A549 (cell line): ENCODE measurements at regions not wholly inside any gene's neighbourhood (a gene's known extent, or its start where the extent isn't known, plus 50 kb on each side); places are given as distances from the start of the nearest gene placed in this dataset.

Source experiments
- ATAC-seq, 2 experiments: fragments of 200-7000 bp in 1 of 2; fragments of >200 bp in 1 of 2; cut with Nextera tagmentation in 1 of 2; cut with Tn5 transposase in 1 of 2; 3 replicates each; pipeline versions ENCODE4 v1.8.0 to v1.9.1; 2018 to 2020; ENCODE audit warnings: mild to moderate bottlenecking in 1 of 2, moderate library complexity in 1 of 2
- CTCF ChIA-PET: fragments of 300-600 bp; sonication (Branson Sonifier 250); formaldehyde crosslinking; extraction: SDS; loops from one replicate; lab custom pipeline; 2021; ENCODE audit warnings: antibody characterized with exemption, inconsistent platforms; lab: Yijun Ruan, JAX
- POLR2A ChIA-PET: fragments of 350-600 bp; formaldehyde crosslinking; extraction: SDS; loops from one replicate; lab custom pipeline; 2021; ENCODE audit warnings: antibody characterized with exemption, inconsistent platforms; lab: Yijun Ruan, JAX
- DNase-seq, 2 experiments: peaks; one replicate each; pipeline versions ENCODE4 v3.0.0 to v3.0.0-alpha.2; 2011 to 2016; ENCODE audit warnings: low read depth in 1 of 2, low spot score in 1 of 2
- FAIRE-seq: peaks from 2 replicates; lab custom pipeline; 2011; peaks lifted over from hg19 to GRCh38; lab: Jason Lieb, UNC
- H3K27ac ChIP-seq, 2 experiments: fragments of >200 bp; sonication (Bioruptor Twin); formaldehyde crosslinking; 3 replicates each; pipeline ENCODE4 v1.5.1; 2016 to 2017
- H3K4me1 ChIP-seq: fragments of >200 bp; sonication (Bioruptor Twin); formaldehyde crosslinking; 3 replicates; pipeline ENCODE4 v1.6.1; 2016
- H3K4me2 ChIP-seq: fragments of >200 bp; sonication (Bioruptor Twin); formaldehyde crosslinking; 3 replicates; pipeline ENCODE4 v1.6.1; 2016
- H3K4me3 ChIP-seq: fragments of >200 bp; sonication (Bioruptor Twin); formaldehyde crosslinking; 3 replicates; pipeline ENCODE4 v1.5.1; 2016
- H3K9me3 ChIP-seq: fragments of >200 bp; sonication (Bioruptor Twin); formaldehyde crosslinking; 3 replicates; pipeline ENCODE4 v1.6.1; 2016
- CBX2 ChIP-seq: fragments of 200-600 bp; sonication (generic); IDR thresholded peaks from 2 replicates; pipeline ENCODE4 v1.6.1; 2016; ENCODE audit warnings: low read depth, mild to moderate bottlenecking, borderline replicate concordance
- CBX8 ChIP-seq: fragments of 200-600 bp; sonication (generic); IDR thresholded peaks from 2 replicates; pipeline ENCODE4 v1.6.1; 2016
- CHD4 ChIP-seq: fragments of 200-600 bp; sonication (generic); IDR thresholded peaks from 2 replicates; pipeline ENCODE4 v1.6.1; 2016; ENCODE audit warnings: antibody characterized with exemption, mild to moderate bottlenecking, borderline replicate concordance
- EP300 ChIP-seq, 2 experiments: fragments of >200 bp; sonication (Bioruptor Twin); formaldehyde crosslinking; IDR thresholded peaks; 2 replicates in 1 of 2; 3 replicates in 1 of 2; pipeline ENCODE4 v1.6.1; 2016 to 2017
- HDAC2 ChIP-seq: fragments of 200-600 bp; sonication (generic); IDR thresholded peaks from 2 replicates; pipeline ENCODE4 v1.6.1; 2016
- HOXA7 ChIP-seq: fragments of 250-450 bp; sonication (Bioruptor Pico); IDR thresholded peaks from 2 replicates; pipeline ENCODE4 v1.5.0; 2020; ENCODE audit warnings: mild to moderate bottlenecking, moderate library complexity
- KDM5A ChIP-seq: fragments of 200-600 bp; sonication (generic); IDR thresholded peaks from 2 replicates; pipeline ENCODE4 v1.6.1; 2016; ENCODE audit warnings: antibody characterized with exemption, mild to moderate bottlenecking
- MYC ChIP-seq: IDR thresholded peaks from 2 replicates; pipeline ENCODE4 v1.6.1; 2012; ENCODE audit warnings: mild to moderate bottlenecking, inconsistent platforms, low read length, improper control_type of control experiment, borderline replicate concordance
- NPAS2 ChIP-seq: fragments of 250-450 bp; sonication (Bioruptor Pico); IDR thresholded peaks from 2 replicates; pipeline ENCODE4 v1.8.0; 2022; ENCODE audit warnings: mild to moderate bottlenecking, moderate library complexity, borderline replicate concordance
- POLR2A ChIP-seq: IDR thresholded peaks from 2 replicates; pipeline ENCODE4 v1.6.1; 2012; ENCODE audit warnings: mild to moderate bottlenecking, low read length
- RAD21 ChIP-seq, 2 experiments: fragments of >200 bp in 1 of 2; sonication (Bioruptor Twin) in 1 of 2; formaldehyde crosslinking in 1 of 2; IDR thresholded peaks in 1 of 2; conservative IDR thresholded peaks in 1 of 2; 2 replicates in 1 of 2; 3 replicates in 1 of 2; pipeline ENCODE4 v1.6.1; 2012 to 2018; ENCODE audit warnings: inconsistent platforms in 1 of 2
- RARB ChIP-seq: fragments of 250-450 bp; sonication (Bioruptor Pico); IDR thresholded peaks from 2 replicates; pipeline ENCODE4 v1.8.0; 2021; ENCODE audit warnings: mild to moderate bottlenecking, moderate library complexity
- RFX5 ChIP-seq: fragments of 450-650 bp; IDR thresholded peaks from 2 replicates; pipeline ENCODE4 v1.7.1; 2014; ENCODE audit warnings: antibody characterized with exemption, mild to moderate bottlenecking, moderate library complexity
- SMC3 ChIP-seq: fragments of >200 bp; sonication (Bioruptor Twin); formaldehyde crosslinking; IDR thresholded peaks from 3 replicates; pipeline ENCODE4 v1.6.1; 2018; ENCODE audit warnings: inconsistent platforms
- SREBF2 ChIP-seq: fragments of 450-650 bp; IDR thresholded peaks from 2 replicates; pipeline ENCODE4 v1.6.1; 2014; ENCODE audit warnings: mild to moderate bottlenecking, moderate library complexity
- TFCP2L1 ChIP-seq: fragments of 250-450 bp; sonication (Bioruptor Pico); IDR thresholded peaks from 2 replicates; pipeline ENCODE4 v1.5.0; 2021; ENCODE audit warnings: mild to moderate bottlenecking
- TP53 ChIP-seq: fragments of 250-450 bp; sonication (Bioruptor Pico); IDR thresholded peaks from 2 replicates; pipeline ENCODE4 v1.5.0; 2021; ENCODE audit warnings: mild to moderate bottlenecking, moderate library complexity
- WGBS: methylation state at CpG from one replicate; pipeline ENCODE4 v1.1.6; 2017; ENCODE audit errors: missing lambda C conversion rate; 5-methylcytosine and 5-hydroxymethylcytosine counted together
- TF ChIP-seq, protein P1 (sequence below): IDR thresholded peaks from 2 replicates; pipeline ENCODE4 v1.6.1; 2012
- TF ChIP-seq, protein P2 (sequence below): IDR thresholded peaks from 2 replicates; pipeline ENCODE4 v1.6.1; 2012
- TF ChIP-seq, protein P3 (sequence below): fragments of 250-450 bp; sonication (Bioruptor Pico); IDR thresholded peaks from 2 replicates; pipeline ENCODE4 v1.5.0; 2021; ENCODE audit warnings: mild to moderate bottlenecking, moderate library complexity, borderline replicate concordance
- TF ChIP-seq, protein P4 (sequence below): fragments of 200-600 bp; sonication (generic); IDR thresholded peaks from 2 replicates; pipeline ENCODE4 v1.6.1; 2016; ENCODE audit warnings: antibody characterized with exemption, mild to moderate bottlenecking, moderate library complexity

DNA sequence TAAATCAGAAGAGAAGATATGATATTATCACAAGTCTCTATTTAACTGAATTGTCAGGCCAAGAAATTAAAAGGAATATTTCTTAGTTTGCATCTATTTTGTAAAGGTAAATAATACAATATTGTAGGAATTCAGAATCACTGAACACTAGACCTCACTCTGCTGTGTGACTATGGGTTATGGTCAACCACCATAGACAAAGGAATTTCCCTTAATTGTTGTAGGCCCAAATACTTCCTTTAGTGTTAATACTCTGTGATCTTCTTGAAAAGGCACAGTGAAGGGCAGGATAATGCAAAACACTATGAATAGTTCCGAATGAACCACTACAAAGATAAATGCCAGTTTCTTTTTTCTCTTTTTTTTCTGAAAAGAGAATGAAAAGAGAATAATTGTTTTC lies 162.3 kb downstream of the TUSC7 start:
- CTCF ChIA-PET = no interaction called here
- no peak overlapping the region for H3K4me3 ChIP-seq
- ATAC-seq (no peak), DNase-seq (no peak), FAIRE-seq (no peak)
- POLR2A ChIA-PET = no interaction called here
- TF ChIP-seq, protein P1, sequence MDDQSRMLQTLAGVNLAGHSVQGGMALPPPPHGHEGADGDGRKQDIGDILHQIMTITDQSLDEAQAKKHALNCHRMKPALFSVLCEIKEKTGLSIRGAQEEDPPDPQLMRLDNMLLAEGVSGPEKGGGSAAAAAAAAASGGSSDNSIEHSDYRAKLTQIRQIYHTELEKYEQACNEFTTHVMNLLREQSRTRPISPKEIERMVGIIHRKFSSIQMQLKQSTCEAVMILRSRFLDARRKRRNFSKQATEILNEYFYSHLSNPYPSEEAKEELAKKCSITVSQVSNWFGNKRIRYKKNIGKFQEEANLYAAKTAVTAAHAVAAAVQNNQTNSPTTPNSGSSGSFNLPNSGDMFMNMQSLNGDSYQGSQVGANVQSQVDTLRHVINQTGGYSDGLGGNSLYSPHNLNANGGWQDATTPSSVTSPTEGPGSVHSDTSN = no peak
- TF ChIP-seq TP53 (CRISPR knock-in tag) = no peak
- TF ChIP-seq, protein P2, sequence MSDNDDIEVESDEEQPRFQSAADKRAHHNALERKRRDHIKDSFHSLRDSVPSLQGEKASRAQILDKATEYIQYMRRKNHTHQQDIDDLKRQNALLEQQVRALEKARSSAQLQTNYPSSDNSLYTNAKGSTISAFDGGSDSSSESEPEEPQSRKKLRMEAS = no peak
- TF ChIP-seq NPAS2 = no peak
- TF ChIP-seq SMC3 = no peak
- TF ChIP-seq EP300 (IDR thresholded peaks at IDR 0.05) = no peak
- H3K4me1 ChIP-seq = no peaks in the 10 kb centered on the region
- no peaks in the 10 kb centered on the region for H3K9me3 ChIP-seq
- H3K27ac ChIP-seq = no peak overlapping the region
- no peak overlapping the region for H3K4me2 ChIP-seq
- WGBS = 14% methylated on average over 1 of the region's 1 CpG

DNA sequence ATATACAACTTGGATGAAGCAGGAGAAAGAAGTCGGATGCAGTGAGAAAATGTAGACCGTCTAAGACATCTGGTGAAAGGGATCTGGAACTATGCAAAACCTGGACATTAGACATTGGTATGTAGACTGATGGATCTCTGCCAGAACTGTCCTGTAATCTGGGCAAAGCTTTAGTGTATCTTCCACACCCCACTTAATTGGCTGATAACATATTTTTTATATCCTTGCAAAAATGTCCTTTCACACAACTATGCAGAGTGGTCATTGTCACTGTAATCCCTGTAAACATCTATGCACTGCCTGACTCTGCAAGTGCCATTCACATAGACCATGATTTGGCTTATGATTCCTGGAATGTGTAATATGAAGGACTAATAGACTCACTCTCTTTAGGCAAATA lies 163.1 kb downstream of the TUSC7 start:
- ATAC-seq (no peak), FAIRE-seq (no peak), DNase-seq (no peak)
- WGBS = 23% methylated on average over 2 of the region's 2 CpGs
- H3K4me3 ChIP-seq = no peak overlapping the region
- H3K9me3 ChIP-seq = no peaks in the 10 kb centered on the region
- H3K4me1 ChIP-seq = no peaks in the 10 kb centered on the region
- POLR2A ChIA-PET = no interaction called here
- H3K27ac ChIP-seq = no peak overlapping the region
- CTCF ChIA-PET = no interaction called here
- no peak overlapping the region for H3K4me2 ChIP-seq
- no peak for TF ChIP-seq KDM5A
- no peak for TF ChIP-seq TP53 (CRISPR knock-in tag)
- TF ChIP-seq TFCP2L1 (CRISPR knock-in tag) = no peak
- TF ChIP-seq CHD4 = no peak
- TF ChIP-seq, protein P3, sequence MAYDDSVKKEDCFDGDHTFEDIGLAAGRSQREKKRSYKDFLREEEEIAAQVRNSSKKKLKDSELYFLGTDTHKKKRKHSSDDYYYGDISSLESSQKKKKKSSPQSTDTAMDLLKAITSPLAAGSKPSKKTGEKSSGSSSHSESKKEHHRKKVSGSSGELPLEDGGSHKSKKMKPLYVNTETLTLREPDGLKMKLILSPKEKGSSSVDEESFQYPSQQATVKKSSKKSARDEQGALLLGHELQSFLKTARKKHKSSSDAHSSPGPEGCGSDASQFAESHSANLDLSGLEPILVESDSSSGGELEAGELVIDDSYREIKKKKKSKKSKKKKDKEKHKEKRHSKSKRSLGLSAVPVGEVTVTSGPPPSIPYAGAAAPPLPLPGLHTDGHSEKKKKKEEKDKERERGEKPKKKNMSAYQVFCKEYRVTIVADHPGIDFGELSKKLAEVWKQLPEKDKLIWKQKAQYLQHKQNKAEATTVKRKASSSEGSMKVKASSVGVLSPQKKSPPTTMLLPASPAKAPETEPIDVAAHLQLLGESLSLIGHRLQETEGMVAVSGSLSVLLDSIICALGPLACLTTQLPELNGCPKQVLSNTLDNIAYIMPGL (CRISPR knock-in tag) = no peak

DNA sequence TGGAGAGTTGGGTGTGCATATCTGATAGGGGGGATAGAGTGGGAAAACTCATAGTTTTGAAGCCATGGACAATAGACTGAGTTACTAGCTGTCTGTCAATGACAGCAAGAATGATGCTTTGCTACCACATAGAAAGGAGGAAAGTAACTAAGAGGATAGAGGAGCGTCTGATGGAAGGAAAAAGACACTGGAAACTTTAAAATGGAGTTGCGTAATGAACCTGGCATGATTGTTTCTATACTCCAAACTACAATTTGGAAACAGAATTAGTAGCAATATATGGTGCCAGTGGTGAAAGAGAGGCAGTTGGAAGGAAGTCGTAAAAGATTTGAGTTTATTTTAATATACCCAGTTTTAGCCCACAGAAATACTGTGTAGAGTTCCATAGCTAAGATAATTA lies 163.6 kb downstream of the TUSC7 start:
- 22% methylated on average over 3 of the region's 3 CpGs for WGBS
- no peak for FAIRE-seq
- H3K4me3 ChIP-seq = no peak overlapping the region
- H3K4me2 ChIP-seq = no peak overlapping the region
- ATAC-seq = no peak
- no peaks in the 10 kb centered on the region for H3K4me1 ChIP-seq
- H3K27ac ChIP-seq = no peak overlapping the region
- POLR2A ChIA-PET = no interaction called here
- DNase-seq = no peak
- TF ChIP-seq RAD21 (conservative IDR thresholded peaks at IDR 0.05 in 1 of 2, IDR thresholded peaks at IDR 0.05 in 1 of 2) (no peak), HDAC2 (no peak), TP53 (CRISPR knock-in tag) (no peak), SREBF2 (no peak), RARB (no peak), POLR2A (no peak), EP300 (IDR thresholded peaks at IDR 0.05) (no peak), RFX5 (no peak), CBX8 (no peak), CBX2 (no peak), HOXA7 (CRISPR knock-in tag) (no peak), MYC (no peak)
- TF ChIP-seq, protein P4, sequence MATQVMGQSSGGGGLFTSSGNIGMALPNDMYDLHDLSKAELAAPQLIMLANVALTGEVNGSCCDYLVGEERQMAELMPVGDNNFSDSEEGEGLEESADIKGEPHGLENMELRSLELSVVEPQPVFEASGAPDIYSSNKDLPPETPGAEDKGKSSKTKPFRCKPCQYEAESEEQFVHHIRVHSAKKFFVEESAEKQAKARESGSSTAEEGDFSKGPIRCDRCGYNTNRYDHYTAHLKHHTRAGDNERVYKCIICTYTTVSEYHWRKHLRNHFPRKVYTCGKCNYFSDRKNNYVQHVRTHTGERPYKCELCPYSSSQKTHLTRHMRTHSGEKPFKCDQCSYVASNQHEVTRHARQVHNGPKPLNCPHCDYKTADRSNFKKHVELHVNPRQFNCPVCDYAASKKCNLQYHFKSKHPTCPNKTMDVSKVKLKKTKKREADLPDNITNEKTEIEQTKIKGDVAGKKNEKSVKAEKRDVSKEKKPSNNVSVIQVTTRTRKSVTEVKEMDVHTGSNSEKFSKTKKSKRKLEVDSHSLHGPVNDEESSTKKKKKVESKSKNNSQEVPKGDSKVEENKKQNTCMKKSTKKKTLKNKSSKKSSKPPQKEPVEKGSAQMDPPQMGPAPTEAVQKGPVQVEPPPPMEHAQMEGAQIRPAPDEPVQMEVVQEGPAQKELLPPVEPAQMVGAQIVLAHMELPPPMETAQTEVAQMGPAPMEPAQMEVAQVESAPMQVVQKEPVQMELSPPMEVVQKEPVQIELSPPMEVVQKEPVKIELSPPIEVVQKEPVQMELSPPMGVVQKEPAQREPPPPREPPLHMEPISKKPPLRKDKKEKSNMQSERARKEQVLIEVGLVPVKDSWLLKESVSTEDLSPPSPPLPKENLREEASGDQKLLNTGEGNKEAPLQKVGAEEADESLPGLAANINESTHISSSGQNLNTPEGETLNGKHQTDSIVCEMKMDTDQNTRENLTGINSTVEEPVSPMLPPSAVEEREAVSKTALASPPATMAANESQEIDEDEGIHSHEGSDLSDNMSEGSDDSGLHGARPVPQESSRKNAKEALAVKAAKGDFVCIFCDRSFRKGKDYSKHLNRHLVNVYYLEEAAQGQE = no peak
- TF ChIP-seq, all 56 proteins: peak for 0
- H3K9me3 ChIP-seq = no peaks in the 10 kb centered on the region
- CTCF ChIA-PET = no interaction called here
